ENCODE measurements at regions not wholly inside any gene's neighbourhood (a gene's known extent, or its start where the extent isn't known, plus 50 kb on each side); places are given as distances from the start of the nearest gene placed in this dataset.
A peak's percentile ranks its signal among the peaks of the same experiment; 100 is the strongest.

DNA sequence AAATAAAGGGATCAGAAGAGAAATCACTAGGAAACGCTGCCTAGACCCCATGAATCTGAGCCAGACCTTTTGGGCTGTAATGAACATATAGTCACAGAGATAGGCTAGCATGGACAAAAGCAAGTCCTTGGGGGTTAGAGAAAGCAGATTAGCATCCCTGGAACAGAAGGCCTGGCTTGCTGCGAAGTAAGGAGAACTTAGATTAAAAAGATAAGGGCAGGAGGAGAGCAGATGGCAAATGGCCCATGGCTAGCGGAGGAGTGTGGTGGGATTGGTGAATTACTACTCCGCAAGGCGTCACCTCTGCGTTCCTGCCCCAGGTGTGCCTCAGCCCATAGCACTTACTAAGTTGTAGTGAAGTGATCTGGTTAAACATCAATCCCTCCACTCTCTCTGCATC is 92.3 kb upstream of the ZNF438 start:
- no peak for TF ChIP-seq CTCF (IDR thresholded peaks at IDR 0.05; ENCODE audit: low read depth, low read length)
- DNase-seq (ENCODE audit: extremely low read depth, low read depth): no peak

DNA sequence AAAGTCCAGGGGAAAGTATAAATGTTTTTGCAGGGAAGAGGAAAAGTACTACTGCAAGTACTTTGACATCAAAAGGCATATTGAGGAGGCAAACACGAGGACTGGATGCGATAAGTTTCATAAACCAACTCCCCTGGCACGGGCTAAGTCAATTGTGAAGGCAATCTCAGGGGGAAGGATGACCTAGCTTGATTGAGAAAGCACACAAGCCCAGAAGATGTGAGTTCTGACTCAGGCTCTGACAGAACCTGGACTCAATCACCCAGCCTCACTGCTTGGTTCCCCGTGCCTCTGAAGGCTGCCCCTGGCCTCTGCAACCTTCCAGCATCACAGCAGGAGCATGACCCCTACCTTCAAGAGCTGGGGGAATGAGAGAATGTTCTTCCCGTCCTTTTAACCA is 93.2 kb upstream of the ZNF438 start:
- no peak for DNase-seq (ENCODE audit: extremely low read depth, low read depth)
- no peak for TF ChIP-seq CTCF (IDR thresholded peaks at IDR 0.05; ENCODE audit: low read depth, low read length)

DNA sequence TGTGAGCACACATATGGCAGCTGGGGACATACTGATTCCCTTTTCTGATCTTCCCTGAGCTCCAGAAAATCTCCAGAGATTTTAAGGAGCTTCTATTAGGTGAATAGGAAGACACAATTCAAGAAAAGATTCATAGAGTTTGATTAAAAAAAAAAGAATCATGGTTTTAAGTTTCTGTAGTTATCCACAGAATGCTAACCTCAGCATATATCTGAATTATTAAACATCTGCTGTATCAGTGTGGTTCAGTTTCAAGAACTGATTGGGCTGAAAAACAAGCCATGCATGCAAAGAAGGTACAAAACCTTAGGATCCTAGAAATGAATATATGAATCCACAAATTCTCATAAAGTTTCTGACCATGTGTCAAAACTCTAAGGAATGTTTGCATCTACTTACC is 94.1 kb upstream of the ZNF438 start:
- no peak for TF ChIP-seq CTCF (IDR thresholded peaks at IDR 0.05; ENCODE audit: low read depth, low read length)
- no peak for DNase-seq (ENCODE audit: extremely low read depth, low read depth)

DNA sequence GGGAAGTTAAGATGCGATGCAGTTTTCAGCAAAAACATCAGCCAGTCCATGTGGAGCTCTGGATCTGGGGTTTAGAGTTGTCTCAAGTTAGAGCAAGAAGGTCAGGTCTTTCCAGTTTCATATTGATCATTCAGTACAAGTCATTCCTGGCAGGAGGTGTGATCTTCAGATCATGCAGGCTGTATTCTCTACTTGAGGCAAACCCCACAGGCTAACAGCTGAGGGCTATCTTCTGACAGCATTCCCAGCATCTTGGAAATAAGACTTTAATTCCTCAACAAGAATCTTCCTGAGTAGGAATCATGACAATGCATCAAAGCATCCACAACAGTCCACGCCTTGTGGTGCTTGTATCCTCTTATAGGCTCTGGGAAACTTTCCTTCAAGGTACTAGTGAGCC is 94.9 kb upstream of the ZNF438 start:
- DNase-seq (ENCODE audit: extremely low read depth, low read depth): no peak
- no peak for TF ChIP-seq CTCF (IDR thresholded peaks at IDR 0.05; ENCODE audit: low read depth, low read length)

GRCh38 chr10:31128536-31128935 is 96.9 kb upstream of the ZNF438 start:
- DNase-seq (ENCODE audit: extremely low read depth, low read depth): no peak
- no peak for TF ChIP-seq CTCF (IDR thresholded peaks at IDR 0.05; ENCODE audit: low read depth, low read length)

GRCh38 chr10:31129271-31129670 is 97.6 kb upstream of the ZNF438 start:
- TF ChIP-seq CTCF (IDR thresholded peaks at IDR 0.05; ENCODE audit: low read depth, low read length): no peak
- peak; percentile 59 for DNase-seq (ENCODE audit: extremely low read depth, low read depth)

DNA sequence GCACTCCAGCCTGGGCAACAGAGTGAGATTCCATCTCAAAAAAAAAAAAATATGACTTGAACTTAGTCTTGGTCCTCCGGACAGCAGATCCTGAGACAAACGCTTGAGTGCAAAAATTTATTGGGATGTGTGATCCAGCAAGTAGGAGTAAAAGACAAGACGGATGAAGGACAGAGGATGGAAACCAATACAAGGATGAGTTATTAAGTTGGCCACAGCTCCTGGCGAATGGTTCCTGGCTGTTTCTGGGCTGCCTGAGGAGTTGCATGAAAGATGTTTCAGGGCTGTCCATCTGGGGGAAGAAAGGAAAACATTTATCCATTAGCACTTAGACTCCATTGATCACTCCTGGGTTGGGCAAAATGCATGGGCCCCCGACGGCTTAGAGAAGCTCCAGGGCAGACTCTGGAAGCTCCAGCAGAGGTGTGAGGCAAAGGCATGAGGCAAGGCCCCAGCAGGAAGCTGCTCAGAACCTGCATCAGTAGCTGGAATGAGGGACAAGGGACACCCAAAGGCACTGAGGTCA is 98.3 kb upstream of the ZNF438 start:
- DNase-seq (ENCODE audit: extremely low read depth, low read depth): no peak
- TF ChIP-seq CTCF (IDR thresholded peaks at IDR 0.05; ENCODE audit: low read depth, low read length): no peak

All from AG09319 (cell line).